C4-2B (cell line): ENCODE measurements at regions not wholly inside any gene's neighbourhood (a gene's known extent, or its start where the extent isn't known, plus 50 kb on each side); places are given as distances from the start of the nearest gene placed in this dataset.

Experiments
- ZFX ChIP-seq: fragments of 450-650 bp; IDR thresholded peaks from 2 replicates; pipeline ENCODE4 v1.6.1; 2017
- TF ChIP-seq, protein P1 (sequence below): fragments of 450-650 bp; conservative IDR thresholded peaks from 2 replicates; pipeline ENCODE4 v1.5.1; 2017; ENCODE audit warnings: mild to moderate bottlenecking

DNA sequence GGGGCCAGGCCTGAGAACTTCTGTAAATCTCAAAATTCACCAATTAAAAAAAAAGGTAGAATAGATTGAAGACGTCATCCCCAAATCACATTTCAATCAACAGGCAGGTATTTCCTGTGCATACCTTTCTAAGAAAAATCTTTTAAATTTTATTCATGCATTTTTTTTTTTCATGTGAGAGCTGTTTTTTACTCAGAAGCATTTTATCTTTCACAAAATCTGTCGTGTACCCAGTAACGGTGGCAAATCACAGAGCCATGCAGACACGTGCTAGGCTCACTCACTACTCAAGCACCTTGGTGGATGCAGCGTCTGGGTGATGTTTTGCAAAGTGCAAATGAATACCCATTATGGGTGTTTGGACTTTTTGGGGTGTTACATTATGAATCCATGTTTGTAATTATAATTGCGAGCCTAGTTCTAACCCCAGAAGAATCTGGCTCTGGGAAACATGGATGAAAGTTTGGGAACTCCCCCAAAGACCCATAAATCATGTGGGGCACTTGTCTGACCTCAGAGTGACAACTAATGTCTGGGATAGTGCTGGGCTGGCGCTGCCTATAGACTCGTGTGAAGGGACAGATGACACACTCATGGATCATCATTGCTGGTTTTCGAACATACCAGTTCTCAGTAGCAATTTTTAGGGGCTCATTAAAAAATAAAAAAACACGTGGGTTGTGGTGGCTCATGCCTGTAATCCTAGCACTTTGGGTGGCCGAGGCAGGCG, 335.2 kb downstream of the LPIN1 start:
- TF ChIP-seq, protein P1, sequence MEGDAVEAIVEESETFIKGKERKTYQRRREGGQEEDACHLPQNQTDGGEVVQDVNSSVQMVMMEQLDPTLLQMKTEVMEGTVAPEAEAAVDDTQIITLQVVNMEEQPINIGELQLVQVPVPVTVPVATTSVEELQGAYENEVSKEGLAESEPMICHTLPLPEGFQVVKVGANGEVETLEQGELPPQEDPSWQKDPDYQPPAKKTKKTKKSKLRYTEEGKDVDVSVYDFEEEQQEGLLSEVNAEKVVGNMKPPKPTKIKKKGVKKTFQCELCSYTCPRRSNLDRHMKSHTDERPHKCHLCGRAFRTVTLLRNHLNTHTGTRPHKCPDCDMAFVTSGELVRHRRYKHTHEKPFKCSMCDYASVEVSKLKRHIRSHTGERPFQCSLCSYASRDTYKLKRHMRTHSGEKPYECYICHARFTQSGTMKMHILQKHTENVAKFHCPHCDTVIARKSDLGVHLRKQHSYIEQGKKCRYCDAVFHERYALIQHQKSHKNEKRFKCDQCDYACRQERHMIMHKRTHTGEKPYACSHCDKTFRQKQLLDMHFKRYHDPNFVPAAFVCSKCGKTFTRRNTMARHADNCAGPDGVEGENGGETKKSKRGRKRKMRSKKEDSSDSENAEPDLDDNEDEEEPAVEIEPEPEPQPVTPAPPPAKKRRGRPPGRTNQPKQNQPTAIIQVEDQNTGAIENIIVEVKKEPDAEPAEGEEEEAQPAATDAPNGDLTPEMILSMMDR: no peak
- no peak for TF ChIP-seq ZFX
